MCF 10A (cell line): ENCODE measurements at regions not wholly inside any gene's neighbourhood (a gene's known extent, or its start where the extent isn't known, plus 50 kb on each side); places are given as distances from the start of the nearest gene placed in this dataset.

Source experiments
- BruUV-seq: library from RNA; stranded (reverse); fragments of 400-500 nt; replicated peaks from 2 replicates; lab custom pipeline; 2021; lab: Mats Ljungman, UMichigan
- CTCF ChIA-PET: fragments of 300-600 bp; sonication (Branson Sonifier 250); formaldehyde crosslinking; extraction: SDS; loops from one replicate; lab custom pipeline; 2021; ENCODE audit warnings: antibody characterized with exemption, inconsistent platforms; lab: Yijun Ruan, JAX
- POLR2A ChIA-PET: fragments of 300-600, 350-650 bp; sonication (Branson Sonifier 250); formaldehyde crosslinking; extraction: SDS; loops from one replicate; lab custom pipeline; 2020; ENCODE audit warnings: antibody characterized with exemption, inconsistent platforms; lab: Yijun Ruan, JAX
- DNase-seq: peaks from one replicate; pipeline ENCODE4 v3.0.0-alpha.2; 2018; ENCODE audit not compliant: unreplicated experiment
- H3K27ac Mint-ChIP-seq: one replicate; pipeline ENCODE4 v1.8.0; 2022; ENCODE audit warnings: mild to moderate bottlenecking, low read depth, mixed read lengths; ENCODE audit not compliant: unreplicated experiment
- H3K27me3 Mint-ChIP-seq: one replicate; pipeline ENCODE4 v1.8.0; 2022; ENCODE audit warnings: mixed read lengths; ENCODE audit not compliant: insufficient read depth, unreplicated experiment
- H3K36me3 Mint-ChIP-seq: one replicate; pipeline ENCODE4 v1.8.0; 2022; ENCODE audit warnings: mild to moderate bottlenecking, moderate library complexity, mixed read lengths; ENCODE audit not compliant: insufficient read depth, unreplicated experiment
- H3K4me1 Mint-ChIP-seq: one replicate; pipeline ENCODE4 v1.8.0; 2022; ENCODE audit warnings: mixed read lengths; ENCODE audit not compliant: insufficient read depth, unreplicated experiment
- H3K4me3 Mint-ChIP-seq: one replicate; pipeline ENCODE4 v1.8.0; 2022; ENCODE audit warnings: mild to moderate bottlenecking, moderate library complexity, mixed read lengths; ENCODE audit not compliant: unreplicated experiment
- H3K9me3 Mint-ChIP-seq: one replicate; pipeline ENCODE4 v1.8.0; 2022; ENCODE audit warnings: mixed read lengths; ENCODE audit not compliant: unreplicated experiment
- CTCF ChIP-seq: fragments of 200-600 bp; IDR thresholded peaks from one replicate; pipeline ENCODE4 v1.8.0; 2022; ENCODE audit warnings: antibody characterized with exemption, mild to moderate bottlenecking; ENCODE audit not compliant: unreplicated experiment
- intact Hi-C: fragments of 100-400 bp; cut with micrococcal nuclease; formaldehyde crosslinking; loops from 2 replicates; pipeline ENCODE4 v1.14.1; 2022

DNA sequence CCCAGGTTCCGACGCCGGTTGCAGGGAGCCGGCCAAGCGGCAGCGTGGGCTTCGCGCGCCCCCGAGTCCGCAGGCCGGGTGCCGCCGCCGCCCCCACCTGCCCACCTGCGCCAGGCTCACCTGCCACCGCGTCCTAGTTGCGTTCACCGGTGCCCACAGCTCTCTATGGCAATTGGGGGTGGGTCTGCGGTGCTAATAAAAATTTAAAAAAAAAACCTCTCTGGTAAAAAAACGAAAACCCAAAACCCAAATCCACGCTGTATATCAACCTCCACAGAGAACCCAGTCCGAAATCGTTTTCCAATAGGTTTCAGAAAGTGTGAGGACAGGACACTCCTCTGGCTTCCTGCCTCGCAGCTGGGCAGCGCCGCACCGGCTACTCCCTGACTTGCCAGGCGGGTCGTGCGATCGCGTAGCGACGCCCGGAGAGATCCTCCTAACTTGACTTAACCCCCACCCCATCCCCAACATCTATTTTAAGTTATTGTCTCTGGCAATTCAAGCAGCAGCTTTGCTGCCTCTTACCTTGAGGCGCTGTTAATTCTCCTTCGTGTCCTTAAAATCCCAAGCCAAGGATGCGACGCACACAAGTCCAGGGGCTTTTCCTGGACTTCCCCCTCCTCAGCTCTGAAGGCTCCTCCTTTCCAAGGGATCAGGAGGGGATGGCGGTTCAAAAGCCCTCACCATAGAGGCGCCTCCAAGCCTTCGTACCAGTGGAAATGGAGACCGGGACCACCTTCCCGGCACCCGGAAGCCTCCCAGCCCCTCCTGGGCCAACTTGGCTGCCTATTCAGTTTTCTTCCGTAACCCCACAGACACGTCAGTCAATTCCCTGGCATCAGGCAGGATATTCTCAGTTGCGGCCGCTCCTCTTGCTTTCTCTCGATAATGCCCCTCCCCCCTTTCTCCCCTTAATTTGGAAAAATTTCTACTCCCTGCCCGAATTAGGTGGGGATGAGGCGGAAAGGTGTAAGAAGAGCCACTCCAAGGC is 1639.4 kb upstream of the C9orf72 start:
- Mint-ChIP-seq H3K9me3 (no peaks in the 10 kb centered on the region), H3K4me3 (peak overlapping the region; percentile 86), H3K27ac (no peak overlapping the region), H3K27me3 (no peaks in the 10 kb centered on the region), H3K36me3 (no peaks in the 10 kb centered on the region), H3K4me1 (peaks cover 13% of the 10 kb centered on the region)
- intact Hi-C loops = loop anchor here (1.0 to 10.0 kb wide), 5 partner anchors 438 to 1138 kb away; no protein-coding TSS in a partner anchor
- ChIA-PET POLR2A (interaction anchor here (0.7 to 2.6 kb wide), 6 partner anchors 9 to 1468 kb away, joined by 3 to 9 read pairs (median 4); no protein-coding TSS in a partner anchor), CTCF (interaction anchor here (0.6 to 3.9 kb wide), 28 partner anchors 10 to 1161 kb away, joined by 3 to 34 read pairs (median 4); no protein-coding TSS in a partner anchor)
- BruUV-seq = no TSS peak
- no peak for TF ChIP-seq CTCF
- peak; percentile 59 for DNase-seq

- intact Hi-C loops = loop anchor here (1.0 to 10.0 kb wide), 4 partner anchors 479 to 1139 kb away; no protein-coding TSS in a partner anchor
- H3K36me3 Mint-ChIP-seq = no peaks in the 10 kb centered on the region
- H3K4me3 Mint-ChIP-seq = peak within 1 kb of the TSS; percentile 86
- no peaks in the 10 kb centered on the region for H3K9me3 Mint-ChIP-seq
- peak within 1 kb of the TSS; percentile 47 for H3K27ac Mint-ChIP-seq
- no TSS peak for BruUV-seq
- H3K27me3 Mint-ChIP-seq = no peaks in the 10 kb centered on the region
- no peak for TF ChIP-seq CTCF
- ChIA-PET POLR2A (interaction anchor here (0.6 to 2.6 kb wide), 15 partner anchors 10 to 1727 kb away, joined by 3 to 9 read pairs (median 4); no protein-coding TSS in a partner anchor), CTCF (interaction anchor here (0.6 to 3.9 kb wide), 17 partner anchors 11 to 1141 kb away, joined by 3 to 34 read pairs (median 3); no protein-coding TSS in a partner anchor)
- H3K4me1 Mint-ChIP-seq = peaks cover 13% of the 10 kb centered on the region
- peak; percentile 46 for DNase-seq
Measured at GRCh38 chr9:29213417-29214153, 1640.3 kb upstream of the C9orf72 start, which contains the start of gene LINGO2. TSS of gene LINGO2 (minus strand) at chr9:29213601.

DNA sequence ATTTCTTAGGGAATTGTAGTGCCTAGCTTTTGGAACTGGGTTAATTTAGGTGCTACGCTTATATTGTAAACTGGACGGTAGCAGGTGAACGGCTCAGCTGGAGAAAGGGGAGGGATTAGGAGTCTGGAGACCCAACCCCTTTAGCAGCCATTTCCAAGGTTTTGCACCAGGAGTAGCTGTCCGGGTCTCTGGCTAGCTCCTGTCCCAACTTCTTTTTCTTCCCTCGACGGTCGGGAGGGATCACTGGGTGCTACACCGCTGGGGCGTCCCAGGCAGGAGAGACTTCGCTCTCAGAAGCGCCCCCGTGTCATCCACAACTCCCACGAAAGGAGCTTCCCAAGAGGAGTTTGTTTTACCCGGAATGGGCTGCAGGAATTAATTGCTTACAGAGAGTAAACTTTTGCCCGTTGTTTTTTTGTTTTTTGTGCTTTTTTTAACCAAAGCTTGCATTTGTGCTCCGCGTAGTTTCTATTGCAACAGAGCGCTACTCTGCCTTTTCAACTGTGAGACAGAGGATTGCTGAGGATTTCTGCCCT is 1640.9 kb upstream of the C9orf72 start:
- CTCF ChIA-PET = interaction anchor here (0.6 to 3.9 kb wide), 15 partner anchors 10 to 1141 kb away, joined by 3 to 34 read pairs (median 3); no protein-coding TSS in a partner anchor
- no peaks in the 10 kb centered on the region for H3K27me3 Mint-ChIP-seq
- no peaks in the 10 kb centered on the region for H3K9me3 Mint-ChIP-seq
- DNase-seq = peak; percentile 81
- POLR2A ChIA-PET = interaction anchor here (0.6 to 1.9 kb wide), 14 partner anchors 11 to 1726 kb away, joined by 3 to 7 read pairs (median 4); no protein-coding TSS in a partner anchor
- H3K4me1 Mint-ChIP-seq = peaks cover 13% of the 10 kb centered on the region
- H3K27ac Mint-ChIP-seq = peak overlapping the region; percentile 47
- H3K36me3 Mint-ChIP-seq = no peaks in the 10 kb centered on the region
- BruUV-seq = no TSS peak
- no peak for TF ChIP-seq CTCF
- intact Hi-C loops = loop anchor here (10.0 kb wide), 3 partner anchors 609 to 1139 kb away; no protein-coding TSS in a partner anchor
- H3K4me3 Mint-ChIP-seq = peak overlapping the region; percentile 86
